Neural cell (in vitro differentiated cells): ENCODE measurements at regions not wholly inside any gene's neighbourhood (a gene's known extent, or its start where the extent isn't known, plus 50 kb on each side); places are given as distances from the start of the nearest gene placed in this dataset.

Experiments
- CTCF ChIP-seq: fragments of 450-650 bp; IDR thresholded peaks from 2 replicates; pipeline ENCODE4 v1.5.1; 2014; ENCODE audit warnings: antibody characterized with exemption, mild to moderate bottlenecking, moderate library complexity; ENCODE audit not compliant: poor library complexity, severe bottlenecking
- EP300 ChIP-seq: fragments of 450-650 bp; conservative IDR thresholded peaks from 2 replicates; pipeline ENCODE4 v1.6.1; 2014; ENCODE audit warnings: antibody characterized with exemption, mild to moderate bottlenecking, moderate library complexity; ENCODE audit not compliant: poor library complexity, severe bottlenecking
- POLR2AphosphoS5 ChIP-seq: IDR thresholded peaks from 2 replicates; pipeline ENCODE4 v1.6.1; 2012

DNA sequence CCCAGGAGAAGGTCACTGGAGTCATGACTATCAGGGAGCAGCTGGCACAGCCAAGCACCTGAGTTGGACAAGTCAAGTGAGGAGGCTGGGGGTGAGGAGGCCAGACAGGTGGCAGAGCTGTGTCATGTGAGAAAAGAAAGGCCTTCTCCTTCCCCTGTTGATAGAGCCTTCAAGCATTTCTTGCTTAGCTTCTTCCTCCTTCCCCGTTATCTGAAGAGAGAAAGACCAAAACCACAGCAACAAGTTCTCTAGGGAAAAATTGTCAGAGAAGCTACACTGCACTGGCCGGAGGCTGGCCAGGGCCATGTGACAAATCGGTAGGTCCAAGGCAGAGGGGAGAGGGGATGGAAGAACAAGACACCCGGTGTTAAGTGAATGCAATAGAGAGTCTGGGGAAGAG is 202.1 kb upstream of the PRDM1 start:
- TF ChIP-seq POLR2AphosphoS5 (no peak), CTCF (no peak), EP300 (no peak)
